HepG2 (cell line): ENCODE measurements at regions not wholly inside any gene's neighbourhood (a gene's known extent, or its start where the extent isn't known, plus 50 kb on each side); places are given as distances from the start of the nearest gene placed in this dataset.

Experiments
- ATAC-seq: fragments of 200-7000 bp; cut with Tn5 transposase; 3 replicates; pipeline ENCODE4 v1.9.1; 2020; ENCODE audit warnings: mild to moderate bottlenecking, moderate library complexity
- BruUV-seq: library from RNA; stranded (reverse); fragments of 400-500 nt; replicated peaks from 2 replicates; lab custom pipeline; 2021; lab: Mats Ljungman, UMichigan
- CTCF ChIA-PET: fragments of 300-600 bp; formaldehyde crosslinking; extraction: SDS; loops from one replicate; lab custom pipeline; 2021; ENCODE audit warnings: low total read pairs, inconsistent platforms, low intra/inter-chr PET ratio; lab: Yijun Ruan, JAX
- POLR2A ChIA-PET: fragments of 350-600 bp; sonication (Branson Sonifier 250); formaldehyde crosslinking; loops from one replicate; lab custom pipeline; 2020; ENCODE audit warnings: antibody characterized with exemption, inconsistent platforms; lab: Yijun Ruan, JAX
- DNase-seq: peaks from one replicate; pipeline ENCODE4 v3.0.0-alpha.2; 2015; ENCODE audit warnings: low spot score
- FAIRE-seq: peaks from 3 replicates; lab custom pipeline; 2011; peaks lifted over from hg19 to GRCh38; lab: Jason Lieb, UNC
- H2AFZ ChIP-seq: one replicate; pipeline ENCODE4 v1.6.1; 2011; ENCODE audit warnings: low read length, inconsistent platforms
- H3K27ac ChIP-seq: fragments of 300-600 bp; 3 replicates; pipeline ENCODE4 v1.8.0; 2011; ENCODE audit warnings: mixed run types, mild to moderate bottlenecking, mixed read lengths, low read length, inconsistent platforms; ENCODE audit not compliant: insufficient read depth; ENCODE audit errors: extremely low read length
- H3K27me3 ChIP-seq, 2 experiments: fragments of 200-600 bp in 1 of 2; 2 replicates in 1 of 2; 3 replicates in 1 of 2; pipeline versions ENCODE4 v1.6.0 to v1.8.0; 2011; ENCODE audit warnings: low read length in 2 of 2, mild to moderate bottlenecking in 2 of 2, moderate library complexity in 2 of 2, inconsistent platforms in 1 of 2; ENCODE audit not compliant: insufficient read depth in 2 of 2, control insufficient read depth in 1 of 2
- H3K36me3 ChIP-seq, 2 experiments: fragments of 200-600 bp in 1 of 2; replicated peaks in 1 of 2; 2 replicates in 1 of 2; 3 replicates in 1 of 2; pipeline versions ENCODE4 v1.5.1 to v1.8.0; 2011; ENCODE audit warnings: low read length in 2 of 2, inconsistent platforms in 1 of 2; ENCODE audit not compliant: insufficient read depth in 2 of 2, control insufficient read depth in 1 of 2
- H3K4me1 ChIP-seq: 2 replicates; pipeline ENCODE4 v1.5.1; 2012; ENCODE audit warnings: low read length, inconsistent platforms; ENCODE audit not compliant: insufficient read depth
- H3K4me2 ChIP-seq: 2 replicates; pipeline ENCODE4 v1.6.0; 2011; ENCODE audit warnings: low read depth, low read length, inconsistent platforms
- H3K4me3 ChIP-seq, 3 experiments: fragments of 200-600 bp in 1 of 3; sonication (generic), shearing (Covaris generic) in 1 of 3; replicated peaks in 1 of 3; 2 replicates each; pipeline ENCODE4 v1.5.1; 2011 to 2016; ENCODE audit warnings: low read length in 3 of 3, inconsistent platforms in 2 of 3, low read depth in 2 of 3, mild to moderate bottlenecking in 2 of 3, control low read depth in 1 of 3, mixed read lengths in 1 of 3; ENCODE audit not compliant: insufficient read depth in 1 of 3
- H3K79me2 ChIP-seq: one replicate; pipeline ENCODE4 v1.6.1; 2011; ENCODE audit warnings: low read length, inconsistent platforms; ENCODE audit not compliant: insufficient read depth
- H3K9ac ChIP-seq: 2 replicates; pipeline ENCODE4 v1.6.0; 2011; ENCODE audit warnings: mild to moderate bottlenecking, low read depth, low read length, inconsistent platforms; ENCODE audit not compliant: insufficient read depth
- H3K9me3 ChIP-seq: 2 replicates; pipeline ENCODE4 v1.5.1; 2012; ENCODE audit warnings: mild to moderate bottlenecking, low read length
- H4K20me1 ChIP-seq: 2 replicates; pipeline ENCODE4 v1.6.0; 2011; ENCODE audit warnings: inconsistent platforms, mild to moderate bottlenecking, low read length, moderate library complexity; ENCODE audit not compliant: insufficient read depth
- JUND ChIP-seq: sonication (generic); formaldehyde crosslinking; IDR thresholded peaks from 2 replicates; pipeline ENCODE4 v1.8.0; 2022; ENCODE audit warnings: mild to moderate bottlenecking, missing genetic modification reagents
- KMT2A ChIP-seq: sonication (generic); formaldehyde crosslinking; IDR thresholded peaks from 2 replicates; pipeline ENCODE4 v1.4.0; 2020; ENCODE audit warnings: missing genetic modification reagents
- MED1 ChIP-seq: sonication (generic); formaldehyde crosslinking; IDR thresholded peaks from 2 replicates; pipeline ENCODE4 v1.4.0; 2020; ENCODE audit warnings: missing genetic modification reagents
- NKX3-1 ChIP-seq: sonication (generic); formaldehyde crosslinking; IDR thresholded peaks from 2 replicates; pipeline ENCODE4 v1.5.0; 2020; ENCODE audit warnings: missing genetic modification reagents
- NR2C2 ChIP-seq: sonication (generic); formaldehyde crosslinking; IDR thresholded peaks from 2 replicates; pipeline ENCODE4 v1.4.0; 2020; ENCODE audit warnings: missing genetic modification reagents, mild to moderate bottlenecking, moderate library complexity, borderline replicate concordance
- POGK ChIP-seq: sonication (generic); formaldehyde crosslinking; conservative IDR thresholded peaks from 2 replicates; pipeline ENCODE4 v1.8.0; 2022; ENCODE audit warnings: mild to moderate bottlenecking, moderate library complexity, missing genetic modification reagents
- PRPF4 ChIP-seq: fragments of 200-400 bp; formaldehyde crosslinking; IDR thresholded peaks from 2 replicates; pipeline ENCODE4 v1.6.1; 2016; ENCODE audit warnings: low read length, low read depth; ENCODE audit not compliant: poor library complexity, severe bottlenecking
- RAD21 ChIP-seq: fragments of 450-650 bp; formaldehyde crosslinking; IDR thresholded peaks from 2 replicates; pipeline ENCODE4 v1.5.0; 2020; ENCODE audit warnings: mild to moderate bottlenecking
- RNF2 ChIP-seq: fragments of 450-650 bp; conservative IDR thresholded peaks from 2 replicates; pipeline ENCODE4 v1.6.1; 2016; ENCODE audit warnings: low read depth
- TCF7L2 ChIP-seq: IDR thresholded peaks from 2 replicates; pipeline ENCODE4 v1.6.1; 2011; ENCODE audit warnings: mild to moderate bottlenecking, low read depth, low read length, moderate library complexity
- ZMYM4 ChIP-seq: sonication (generic); formaldehyde crosslinking; IDR thresholded peaks from 2 replicates; pipeline ENCODE4 v1.8.1; 2023; ENCODE audit warnings: mild to moderate bottlenecking, missing genetic modification reagents
- ZNF431 ChIP-seq: sonication (generic); formaldehyde crosslinking; IDR thresholded peaks from 2 replicates; pipeline ENCODE4 v1.9.0; 2022; ENCODE audit warnings: missing genetic modification reagents, low read depth, mild to moderate bottlenecking, borderline replicate concordance
- ZNF503 ChIP-seq: sonication (generic); formaldehyde crosslinking; IDR thresholded peaks from 2 replicates; pipeline ENCODE4 v1.4.0; 2020; ENCODE audit warnings: missing genetic modification reagents
- ZNF691 ChIP-seq: sonication (generic); formaldehyde crosslinking; IDR thresholded peaks from 2 replicates; pipeline ENCODE4 v1.4.0; 2020; ENCODE audit warnings: missing genetic modification reagents, low read depth, mild to moderate bottlenecking, borderline replicate concordance
- ZNF792 ChIP-seq: IDR thresholded peaks from 2 replicates; pipeline ENCODE4 v1.6.1; 2016
- ZNF878 ChIP-seq: sonication (generic); formaldehyde crosslinking; IDR thresholded peaks from 2 replicates; pipeline ENCODE4 v1.8.1; 2023; ENCODE audit warnings: mild to moderate bottlenecking, missing genetic modification reagents, moderate library complexity
- WGBS: methylation state at CpG from one replicate; pipeline ENCODE4 v1.1.6; 2017; ENCODE audit warnings: low lambda C conversion rate; 5-methylcytosine and 5-hydroxymethylcytosine counted together
- in situ Hi-C: cut with HindIII; loops from 2 replicates; pipeline ENCODE4 v1.10.0; 2017; ENCODE audit warnings: low pct_unique_long_range_greater_than_20kb; ENCODE audit not compliant: extremely low pct_ligation_motif_present
- intact Hi-C: fragments of 100-400 bp; cut with micrococcal nuclease; formaldehyde crosslinking; loops from one replicate; pipeline ENCODE4 v1.10.0; 2022; ENCODE audit not compliant: unreplicated experiment

GRCh38 chr7:10577866-10578374 is 395.8 kb upstream of the PHF14 start:
- no peak for DNase-seq
- no peaks in the 10 kb centered on the region for H3K9me3 ChIP-seq
- no peak overlapping the region for H3K27ac ChIP-seq
- H4K20me1 ChIP-seq: no peaks in the 10 kb centered on the region
- H3K4me3 ChIP-seq: no peak overlapping the region
- H3K9ac ChIP-seq: no peak overlapping the region
- H3K36me3 ChIP-seq: no peaks in the 10 kb centered on the region
- no peaks in the 10 kb centered on the region for H3K27me3 ChIP-seq
- ATAC-seq: no peak
- TF ChIP-seq JUND (CRISPR knock-in tag): no peak
- TF ChIP-seq ZNF792 (CRISPR knock-in tag): no peak
- TF ChIP-seq ZNF691 (CRISPR knock-in tag): no peak
- no peak for TF ChIP-seq ZNF503 (CRISPR knock-in tag)
- TF ChIP-seq PRPF4: no peak
- no peak for TF ChIP-seq TCF7L2
- TF ChIP-seq MED1 (CRISPR knock-in tag): no peak
- no peak for TF ChIP-seq ZNF878 (CRISPR knock-in tag)
- TF ChIP-seq NKX3-1 (CRISPR knock-in tag): no peak
- no peak for TF ChIP-seq ZNF431 (CRISPR knock-in tag)
- no peak for TF ChIP-seq ZMYM4 (CRISPR knock-in tag)
- TF ChIP-seq RAD21 (CRISPR knock-in tag): no peak
- no peak for TF ChIP-seq POGK
- TF ChIP-seq NR2C2 (CRISPR knock-in tag): no peak
- TF ChIP-seq KMT2A (CRISPR knock-in tag): no peak
- no peak for TF ChIP-seq RNF2
- BruUV-seq: no TSS peak
- intact Hi-C loops (no loop called here), in situ Hi-C loops (no loop called here)
- ChIA-PET POLR2A (no interaction called here), CTCF (no interaction called here)
- H3K79me2 ChIP-seq: no peaks in the 10 kb centered on the region
- no peak for FAIRE-seq
- 3% methylated on average over 3 of the region's 3 CpGs for WGBS
- no peaks in the 10 kb centered on the region for H3K4me1 ChIP-seq
- H2AFZ ChIP-seq: no peak overlapping the region
- no peak overlapping the region for H3K4me2 ChIP-seq
